ENCODE measurements at regions not wholly inside any gene's neighbourhood (a gene's known extent, or its start where the extent isn't known, plus 50 kb on each side); places are given as distances from the start of the nearest gene placed in this dataset.

DNA sequence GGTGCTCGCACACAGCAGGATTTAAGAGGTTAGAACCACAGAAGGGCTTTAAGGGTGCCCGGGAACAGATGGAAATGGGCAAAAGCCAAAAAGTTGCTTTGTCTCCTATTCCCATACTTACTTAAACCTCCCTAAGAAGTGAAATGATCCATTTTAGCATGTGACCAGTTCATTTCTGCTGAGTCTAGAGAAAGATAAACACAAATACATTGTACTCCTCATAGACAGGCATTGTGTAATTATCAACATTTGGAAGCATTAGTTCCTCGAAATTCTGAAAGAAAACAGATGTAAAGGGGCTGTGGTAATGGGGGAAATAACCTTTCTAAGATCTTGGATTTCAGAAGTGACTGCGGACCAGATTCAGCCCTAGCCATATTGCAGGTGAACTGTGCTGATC, 178.3 kb downstream of the CYB561 start:
- Histone ChIP-seq H3K27ac (ENCODE audit: low read depth) (no peak overlapping the region), H3K79me2 (replicated peaks; ENCODE audit: insufficient read depth) (no peaks in the 10 kb centered on the region), H4K20me1 (replicated peaks; ENCODE audit: insufficient read depth) (no peaks in the 10 kb centered on the region), H3K4me3 (no peak overlapping the region), H3F3A (replicated peaks; ENCODE audit: low read depth) (no peaks in the 10 kb centered on the region), H3K9me2 (ENCODE audit: insufficient read depth) (no peaks in the 10 kb centered on the region), H3K4me2 (no peak overlapping the region), H3K4me1 (ENCODE audit: insufficient read depth) (no peaks in the 10 kb centered on the region), H3K27me3 (ENCODE audit: insufficient read depth) (no peaks in the 10 kb centered on the region), H3K36me3 (ENCODE audit: insufficient read depth) (no peaks in the 10 kb centered on the region), H2AFZ (no peak overlapping the region)
- DNase-seq (ENCODE audit: low spot score) (no peak), ATAC-seq (no peak)
- Mint-ChIP-seq H3K27me3 (ENCODE audit: insufficient read depth, low read depth, poor library complexity) (no peaks in the 10 kb centered on the region), H3K9me3 (no peaks in the 10 kb centered on the region; the same call in 2 of the 3 replicates), H3K36me3 (ENCODE audit: low read depth) (0 out of 3 replicates have a peak, but pooled peaks cover 3% of the 10 kb centered on the region), H3K4me1 (no peaks in the 10 kb centered on the region), H3K4me3 (no peak overlapping the region), H3K27ac (no peak overlapping the region; the same call in 1 of the 2 replicates)
- TF ChIP-seq JUNB (IDR thresholded peaks at IDR 0.05; ENCODE audit: unreplicated experiment) (no peak), POLR2AphosphoS5 (IDR thresholded peaks at IDR 0.05; ENCODE audit: low read depth) (no peak), ZNF331 (CRISPR knock-in tag; IDR thresholded peaks at IDR 0.05; ENCODE audit: low read depth) (no peak), CREB1 (CRISPR knock-in tag; IDR thresholded peaks at IDR 0.05; ENCODE audit: low read depth) (no peak), EZH2phosphoT487 (IDR thresholded peaks at IDR 0.05; ENCODE audit: unreplicated experiment) (no peak), EZH2 (IDR thresholded peaks at IDR 0.05; ENCODE audit: low read depth, unreplicated experiment) (no peak), NANOG (IDR thresholded peaks at IDR 0.05; ENCODE audit: borderline replicate concordance) (no peak), ZNF114 (CRISPR knock-in tag; IDR thresholded peaks at IDR 0.05) (no peak), STAT1 (IDR thresholded peaks at IDR 0.05; ENCODE audit: unreplicated experiment) (no peak)
- TF ChIP-seq, protein P1, sequence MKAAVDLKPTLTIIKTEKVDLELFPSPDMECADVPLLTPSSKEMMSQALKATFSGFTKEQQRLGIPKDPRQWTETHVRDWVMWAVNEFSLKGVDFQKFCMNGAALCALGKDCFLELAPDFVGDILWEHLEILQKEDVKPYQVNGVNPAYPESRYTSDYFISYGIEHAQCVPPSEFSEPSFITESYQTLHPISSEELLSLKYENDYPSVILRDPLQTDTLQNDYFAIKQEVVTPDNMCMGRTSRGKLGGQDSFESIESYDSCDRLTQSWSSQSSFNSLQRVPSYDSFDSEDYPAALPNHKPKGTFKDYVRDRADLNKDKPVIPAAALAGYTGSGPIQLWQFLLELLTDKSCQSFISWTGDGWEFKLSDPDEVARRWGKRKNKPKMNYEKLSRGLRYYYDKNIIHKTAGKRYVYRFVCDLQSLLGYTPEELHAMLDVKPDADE (IDR thresholded peaks at IDR 0.05): no peak
- TF ChIP-seq, protein P2, sequence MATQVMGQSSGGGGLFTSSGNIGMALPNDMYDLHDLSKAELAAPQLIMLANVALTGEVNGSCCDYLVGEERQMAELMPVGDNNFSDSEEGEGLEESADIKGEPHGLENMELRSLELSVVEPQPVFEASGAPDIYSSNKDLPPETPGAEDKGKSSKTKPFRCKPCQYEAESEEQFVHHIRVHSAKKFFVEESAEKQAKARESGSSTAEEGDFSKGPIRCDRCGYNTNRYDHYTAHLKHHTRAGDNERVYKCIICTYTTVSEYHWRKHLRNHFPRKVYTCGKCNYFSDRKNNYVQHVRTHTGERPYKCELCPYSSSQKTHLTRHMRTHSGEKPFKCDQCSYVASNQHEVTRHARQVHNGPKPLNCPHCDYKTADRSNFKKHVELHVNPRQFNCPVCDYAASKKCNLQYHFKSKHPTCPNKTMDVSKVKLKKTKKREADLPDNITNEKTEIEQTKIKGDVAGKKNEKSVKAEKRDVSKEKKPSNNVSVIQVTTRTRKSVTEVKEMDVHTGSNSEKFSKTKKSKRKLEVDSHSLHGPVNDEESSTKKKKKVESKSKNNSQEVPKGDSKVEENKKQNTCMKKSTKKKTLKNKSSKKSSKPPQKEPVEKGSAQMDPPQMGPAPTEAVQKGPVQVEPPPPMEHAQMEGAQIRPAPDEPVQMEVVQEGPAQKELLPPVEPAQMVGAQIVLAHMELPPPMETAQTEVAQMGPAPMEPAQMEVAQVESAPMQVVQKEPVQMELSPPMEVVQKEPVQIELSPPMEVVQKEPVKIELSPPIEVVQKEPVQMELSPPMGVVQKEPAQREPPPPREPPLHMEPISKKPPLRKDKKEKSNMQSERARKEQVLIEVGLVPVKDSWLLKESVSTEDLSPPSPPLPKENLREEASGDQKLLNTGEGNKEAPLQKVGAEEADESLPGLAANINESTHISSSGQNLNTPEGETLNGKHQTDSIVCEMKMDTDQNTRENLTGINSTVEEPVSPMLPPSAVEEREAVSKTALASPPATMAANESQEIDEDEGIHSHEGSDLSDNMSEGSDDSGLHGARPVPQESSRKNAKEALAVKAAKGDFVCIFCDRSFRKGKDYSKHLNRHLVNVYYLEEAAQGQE (IDR thresholded peaks at IDR 0.05; ENCODE audit: unreplicated experiment): no peak
- TF ChIP-seq, protein P3, sequence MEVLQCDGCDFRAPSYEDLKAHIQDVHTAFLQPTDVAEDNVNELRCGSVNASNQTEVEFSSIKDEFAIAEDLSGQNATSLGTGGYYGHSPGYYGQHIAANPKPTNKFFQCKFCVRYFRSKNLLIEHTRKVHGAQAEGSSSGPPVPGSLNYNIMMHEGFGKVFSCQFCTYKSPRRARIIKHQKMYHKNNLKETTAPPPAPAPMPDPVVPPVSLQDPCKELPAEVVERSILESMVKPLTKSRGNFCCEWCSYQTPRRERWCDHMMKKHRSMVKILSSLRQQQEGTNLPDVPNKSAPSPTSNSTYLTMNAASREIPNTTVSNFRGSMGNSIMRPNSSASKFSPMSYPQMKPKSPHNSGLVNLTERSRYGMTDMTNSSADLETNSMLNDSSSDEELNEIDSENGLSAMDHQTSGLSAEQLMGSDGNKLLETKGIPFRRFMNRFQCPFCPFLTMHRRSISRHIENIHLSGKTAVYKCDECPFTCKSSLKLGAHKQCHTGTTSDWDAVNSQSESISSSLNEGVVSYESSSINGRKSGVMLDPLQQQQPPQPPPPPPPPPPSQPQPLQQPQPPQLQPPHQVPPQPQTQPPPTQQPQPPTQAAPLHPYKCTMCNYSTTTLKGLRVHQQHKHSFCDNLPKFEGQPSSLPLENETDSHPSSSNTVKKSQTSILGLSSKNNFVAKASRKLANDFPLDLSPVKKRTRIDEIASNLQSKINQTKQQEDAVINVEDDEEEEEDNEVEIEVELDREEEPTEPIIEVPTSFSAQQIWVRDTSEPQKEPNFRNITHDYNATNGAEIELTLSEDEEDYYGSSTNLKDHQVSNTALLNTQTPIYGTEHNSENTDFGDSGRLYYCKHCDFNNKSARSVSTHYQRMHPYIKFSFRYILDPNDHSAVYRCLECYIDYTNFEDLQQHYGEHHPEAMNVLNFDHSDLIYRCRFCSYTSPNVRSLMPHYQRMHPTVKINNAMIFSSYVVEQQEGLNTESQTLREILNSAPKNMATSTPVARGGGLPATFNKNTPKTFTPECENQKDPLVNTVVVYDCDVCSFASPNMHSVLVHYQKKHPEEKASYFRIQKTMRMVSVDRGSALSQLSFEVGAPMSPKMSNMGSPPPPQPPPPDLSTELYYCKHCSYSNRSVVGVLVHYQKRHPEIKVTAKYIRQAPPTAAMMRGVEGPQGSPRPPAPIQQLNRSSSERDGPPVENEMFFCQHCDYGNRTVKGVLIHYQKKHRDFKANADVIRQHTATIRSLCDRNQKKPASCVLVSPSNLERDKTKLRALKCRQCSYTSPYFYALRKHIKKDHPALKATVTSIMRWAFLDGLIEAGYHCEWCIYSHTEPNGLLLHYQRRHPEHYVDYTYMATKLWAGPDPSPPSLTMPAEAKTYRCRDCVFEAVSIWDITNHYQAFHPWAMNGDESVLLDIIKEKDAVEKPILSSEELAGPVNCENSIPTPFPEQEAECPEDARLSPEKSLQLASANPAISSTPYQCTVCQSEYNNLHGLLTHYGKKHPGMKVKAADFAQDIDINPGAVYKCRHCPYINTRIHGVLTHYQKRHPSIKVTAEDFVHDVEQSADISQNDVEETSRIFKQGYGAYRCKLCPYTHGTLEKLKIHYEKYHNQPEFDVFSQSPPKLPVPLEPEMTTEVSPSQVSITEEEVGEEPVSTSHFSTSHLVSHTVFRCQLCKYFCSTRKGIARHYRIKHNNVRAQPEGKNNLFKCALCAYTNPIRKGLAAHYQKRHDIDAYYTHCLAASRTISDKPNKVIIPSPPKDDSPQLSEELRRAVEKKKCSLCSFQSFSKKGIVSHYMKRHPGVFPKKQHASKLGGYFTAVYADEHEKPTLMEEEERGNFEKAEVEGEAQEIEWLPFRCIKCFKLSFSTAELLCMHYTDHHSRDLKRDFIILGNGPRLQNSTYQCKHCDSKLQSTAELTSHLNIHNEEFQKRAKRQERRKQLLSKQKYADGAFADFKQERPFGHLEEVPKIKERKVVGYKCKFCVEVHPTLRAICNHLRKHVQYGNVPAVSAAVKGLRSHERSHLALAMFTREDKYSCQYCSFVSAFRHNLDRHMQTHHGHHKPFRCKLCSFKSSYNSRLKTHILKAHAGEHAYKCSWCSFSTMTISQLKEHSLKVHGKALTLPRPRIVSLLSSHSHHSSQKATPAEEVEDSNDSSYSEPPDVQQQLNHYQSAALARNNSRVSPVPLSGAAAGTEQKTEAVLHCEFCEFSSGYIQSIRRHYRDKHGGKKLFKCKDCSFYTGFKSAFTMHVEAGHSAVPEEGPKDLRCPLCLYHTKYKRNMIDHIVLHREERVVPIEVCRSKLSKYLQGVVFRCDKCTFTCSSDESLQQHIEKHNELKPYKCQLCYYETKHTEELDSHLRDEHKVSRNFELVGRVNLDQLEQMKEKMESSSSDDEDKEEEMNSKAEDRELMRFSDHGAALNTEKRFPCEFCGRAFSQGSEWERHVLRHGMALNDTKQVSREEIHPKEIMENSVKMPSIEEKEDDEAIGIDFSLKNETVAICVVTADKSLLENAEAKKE (CRISPR knock-in tag; IDR thresholded peaks at IDR 0.05): no peak
- TF ChIP-seq, protein P4, sequence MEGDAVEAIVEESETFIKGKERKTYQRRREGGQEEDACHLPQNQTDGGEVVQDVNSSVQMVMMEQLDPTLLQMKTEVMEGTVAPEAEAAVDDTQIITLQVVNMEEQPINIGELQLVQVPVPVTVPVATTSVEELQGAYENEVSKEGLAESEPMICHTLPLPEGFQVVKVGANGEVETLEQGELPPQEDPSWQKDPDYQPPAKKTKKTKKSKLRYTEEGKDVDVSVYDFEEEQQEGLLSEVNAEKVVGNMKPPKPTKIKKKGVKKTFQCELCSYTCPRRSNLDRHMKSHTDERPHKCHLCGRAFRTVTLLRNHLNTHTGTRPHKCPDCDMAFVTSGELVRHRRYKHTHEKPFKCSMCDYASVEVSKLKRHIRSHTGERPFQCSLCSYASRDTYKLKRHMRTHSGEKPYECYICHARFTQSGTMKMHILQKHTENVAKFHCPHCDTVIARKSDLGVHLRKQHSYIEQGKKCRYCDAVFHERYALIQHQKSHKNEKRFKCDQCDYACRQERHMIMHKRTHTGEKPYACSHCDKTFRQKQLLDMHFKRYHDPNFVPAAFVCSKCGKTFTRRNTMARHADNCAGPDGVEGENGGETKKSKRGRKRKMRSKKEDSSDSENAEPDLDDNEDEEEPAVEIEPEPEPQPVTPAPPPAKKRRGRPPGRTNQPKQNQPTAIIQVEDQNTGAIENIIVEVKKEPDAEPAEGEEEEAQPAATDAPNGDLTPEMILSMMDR (conservative IDR thresholded peaks at IDR 0.05; ENCODE audit: low read depth in 2 of 2): no peak
